Upper lobe of left lung (tissue), 6 donors: ENCODE measurements at regions not wholly inside any gene's neighbourhood (a gene's known extent, or its start where the extent isn't known, plus 50 kb on each side); places are given as distances from the start of the nearest gene placed in this dataset.
"Not testable (repeated sequence)": the region's sequence is repeated elsewhere in the genome, so short reads cannot be mapped to it uniquely, and the experiment has no call there.

Source experiments
- ATAC-seq, 2 donors: fragments of 200-7000 bp; cut with Tn5 transposase; one replicate each; pipeline ENCODE4 v1.9.1; 2022; ENCODE audit warnings: mild to moderate bottlenecking in 2 of 2, moderate library complexity in 2 of 2; ENCODE audit not compliant: low FRiP score in 2 of 2
- DNase-seq, 2 donors: peaks; one replicate each; pipeline ENCODE4 v3.0.0-alpha.2; 2019 to 2020
- H3K27ac ChIP-seq, 4 donors: fragments of 200-600 bp; sonication (generic); one replicate each; pipeline ENCODE4 v1.5.1; 2016 to 2019
- H3K27me3 ChIP-seq, 4 donors: fragments of 200-600 bp; sonication (generic); one replicate each; pipeline ENCODE4 v1.5.1; 2017 to 2019
- H3K36me3 ChIP-seq, 4 donors: fragments of 200-600 bp; sonication (generic); one replicate each; pipeline ENCODE4 v1.5.1; 2016 to 2019
- H3K4me1 ChIP-seq, 4 donors: fragments of 200-600 bp; sonication (generic); one replicate each; pipeline ENCODE4 v1.5.1; 2018 to 2019
- H3K4me3 ChIP-seq, 4 donors: fragments of 200-600 bp; sonication (generic); one replicate each; pipeline ENCODE4 v1.5.1; 2017 to 2019; ENCODE audit warnings: mild to moderate bottlenecking in 2 of 4, moderate library complexity in 1 of 4
- H3K9me3 ChIP-seq, 4 donors: fragments of 200-600 bp; sonication (generic); one replicate each; pipeline ENCODE4 v1.5.1; 2018 to 2019
- WGBS, 2 donors: methylation state at CpG; one replicate each; pipeline ENCODE4 v1.1.5; 2017 to 2018; 5-methylcytosine and 5-hydroxymethylcytosine counted together
- donor health status: DM: no; HTN: no; CAD: no; lungs with moderate emphysema.
- donor health status: DM: no; HTN: yes; CAD: no; lungs with severe emphysema.

DNA sequence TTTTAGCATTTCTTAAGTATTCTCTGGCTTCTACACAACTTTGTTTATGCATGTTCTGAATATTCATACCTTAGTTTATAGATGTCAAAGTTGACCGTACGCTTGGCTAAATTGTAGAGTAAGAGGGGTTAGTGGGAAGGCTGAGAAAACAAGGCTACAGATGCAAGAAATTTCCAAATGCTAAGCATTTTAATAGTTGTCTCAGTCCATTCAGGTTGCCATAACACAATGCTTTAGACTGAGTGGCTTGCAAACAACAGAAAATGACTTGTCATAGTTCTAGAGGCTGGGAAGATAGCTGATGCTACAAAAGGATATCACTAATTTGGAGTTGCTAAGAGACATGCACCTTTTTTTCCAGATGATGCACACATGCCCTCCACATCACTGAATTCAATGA lies 53.0 kb upstream of the C1QTNF3 start:
- not testable (repeated sequence) for H3K36me3 ChIP-seq, ATAC-seq, H3K4me1 ChIP-seq, H3K9me3 ChIP-seq, DNase-seq, H3K27me3 ChIP-seq, H3K27ac ChIP-seq, H3K4me3 ChIP-seq
- no CpG with 5 or more reads among the region's 2 CpGs for WGBS, 2 donors

DNA sequence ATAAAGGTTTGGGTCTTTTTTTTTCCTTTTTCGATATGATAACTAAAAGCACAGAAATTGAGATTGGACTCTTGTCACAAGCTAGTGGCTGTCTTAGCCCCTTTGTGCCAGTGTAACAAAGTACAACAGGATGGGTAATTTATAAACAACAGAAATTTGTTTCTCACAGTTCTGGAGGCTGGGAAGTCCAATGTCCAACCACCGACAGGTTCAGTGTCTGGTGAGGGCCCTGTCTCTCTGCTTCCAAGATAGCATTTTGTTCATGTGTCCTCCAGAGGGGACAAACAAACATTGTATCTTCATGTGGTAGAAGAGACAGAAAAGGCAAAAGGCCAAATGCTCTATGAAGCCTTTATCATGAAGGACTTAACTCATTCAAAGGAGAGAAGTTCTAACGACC lies 56.9 kb upstream of the C1QTNF3 start:
- not testable (repeated sequence) for H3K27ac ChIP-seq

DNA sequence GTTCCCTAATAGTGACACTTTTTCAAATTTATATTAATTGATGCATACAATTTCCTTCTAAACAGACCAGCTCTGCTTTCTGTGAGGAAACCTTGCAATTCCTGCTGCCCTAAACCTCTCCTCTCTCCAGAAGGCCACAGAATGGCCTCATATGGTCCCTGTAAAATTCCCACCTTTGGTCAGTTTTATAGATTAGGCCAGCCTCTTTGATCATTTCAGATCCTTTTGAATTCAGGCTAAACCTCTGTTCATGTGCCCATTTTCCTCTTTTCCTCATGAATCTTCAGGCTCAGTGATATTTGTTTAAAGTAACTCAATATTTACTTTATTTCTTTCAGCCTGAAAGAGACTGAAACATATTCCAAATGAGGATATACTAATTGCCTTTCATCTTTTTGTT lies 58.6 kb upstream of the C1QTNF3 start:
- H3K4me3 ChIP-seq, DNase-seq, H3K27ac ChIP-seq, H3K4me1 ChIP-seq, ATAC-seq, H3K9me3 ChIP-seq, H3K27me3 ChIP-seq, H3K36me3 ChIP-seq: not testable (repeated sequence)

More for the DNA sequence above, 56.9 kb upstream of the C1QTNF3 start:
- 94 to 96% methylated on average over 3 of the region's 3 CpGs for WGBS, 2 donors
- not testable (repeated sequence) for H3K4me1 ChIP-seq, ATAC-seq, H3K9me3 ChIP-seq, H3K4me3 ChIP-seq, DNase-seq, H3K36me3 ChIP-seq, H3K27me3 ChIP-seq

DNA sequence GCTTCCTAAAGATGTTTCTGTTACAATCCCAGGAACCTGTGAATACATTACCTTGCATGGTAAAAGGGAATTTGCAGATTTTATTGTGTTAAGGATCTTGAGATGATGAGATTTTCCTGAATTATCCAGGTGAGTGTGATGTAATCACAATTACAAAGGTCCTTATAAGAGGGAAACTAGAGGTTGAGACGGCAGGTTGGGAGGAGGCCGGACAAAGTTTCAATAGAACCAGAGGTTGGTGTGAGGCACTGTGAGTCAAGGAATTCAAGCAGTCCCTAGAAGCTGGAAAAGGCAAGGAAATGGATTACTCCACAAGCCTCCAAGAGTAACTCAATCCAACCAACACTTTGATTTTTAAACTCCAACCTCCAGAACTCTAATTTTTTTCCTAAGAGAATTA lies 65.9 kb upstream of the C1QTNF3 start:
- H3K27me3 ChIP-seq, DNase-seq, H3K9me3 ChIP-seq, H3K4me3 ChIP-seq, H3K27ac ChIP-seq, ATAC-seq, H3K4me1 ChIP-seq, H3K36me3 ChIP-seq: not testable (repeated sequence)
- 100% methylated on average over 1 to 2 of the region's 2 CpGs for WGBS, 2 donors

DNA sequence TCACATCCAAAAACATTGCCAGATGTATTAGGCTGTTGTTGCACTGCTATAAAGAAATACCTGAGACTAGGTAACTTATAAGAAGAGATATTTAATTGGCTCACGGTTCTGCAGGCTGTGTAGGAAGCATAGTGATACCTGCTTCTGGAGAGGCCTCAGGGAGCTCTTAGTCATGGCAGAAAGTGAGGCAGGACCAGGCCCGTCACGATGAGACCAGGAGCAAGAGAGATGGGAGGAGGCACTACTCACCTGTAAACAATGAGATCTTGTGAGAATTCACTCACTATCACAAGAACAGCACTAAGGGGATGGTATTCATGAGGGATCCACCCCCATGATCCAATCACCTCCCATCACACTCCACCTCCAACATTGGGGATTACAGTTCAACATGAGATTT lies 81.3 kb upstream of the C1QTNF3 start:
- DNase-seq, ATAC-seq, H3K9me3 ChIP-seq, H3K4me1 ChIP-seq, H3K27me3 ChIP-seq, H3K4me3 ChIP-seq, H3K36me3 ChIP-seq, H3K27ac ChIP-seq: not testable (repeated sequence)
- WGBS, 2 donors: 97% methylated on average over 3 of the region's 3 CpGs

DNA sequence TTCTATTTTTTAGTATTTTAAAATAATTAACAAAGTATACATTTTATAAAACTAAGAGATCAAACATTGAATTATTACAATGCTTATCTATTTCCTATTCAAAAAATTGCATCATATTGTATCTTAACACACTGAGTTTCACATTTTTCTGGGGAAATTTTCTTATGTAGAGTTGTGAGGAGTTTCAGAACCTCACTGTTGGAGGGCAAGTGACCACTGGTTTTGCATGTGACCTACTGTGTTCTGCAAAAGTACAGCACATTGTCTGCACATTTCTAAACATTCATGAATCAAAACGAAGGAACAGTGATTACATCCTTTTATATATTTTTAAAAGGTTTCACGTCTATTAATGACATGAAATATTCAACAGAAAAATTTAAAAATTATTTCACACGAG lies 82.3 kb upstream of the C1QTNF3 start:
- H3K27ac ChIP-seq, H3K36me3 ChIP-seq, H3K4me3 ChIP-seq, H3K27me3 ChIP-seq, ATAC-seq, DNase-seq, H3K9me3 ChIP-seq, H3K4me1 ChIP-seq: not testable (repeated sequence)
- 83 to 97% methylated on average over 3 of the region's 3 CpGs for WGBS, 2 donors

DNA sequence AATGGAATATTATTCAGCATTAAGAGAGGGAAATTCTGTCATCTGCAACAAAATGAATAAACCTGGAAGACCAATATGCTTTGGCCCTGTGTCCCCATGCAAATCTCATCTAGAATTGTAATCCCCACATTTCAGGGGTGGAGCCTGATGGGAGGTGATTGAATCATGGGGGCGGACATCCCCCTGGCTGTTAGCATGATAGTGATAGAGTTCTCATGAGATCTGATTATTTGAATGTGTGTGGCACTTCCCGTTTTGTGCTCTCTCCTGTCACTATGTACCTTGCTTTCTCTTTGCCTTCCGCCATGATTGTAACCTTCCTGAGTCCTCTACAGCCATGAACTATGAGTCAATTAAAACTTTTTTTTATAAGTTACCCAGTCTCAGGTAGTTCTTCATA lies 83.7 kb upstream of the C1QTNF3 start:
- not testable (repeated sequence) for H3K4me3 ChIP-seq, H3K36me3 ChIP-seq, DNase-seq, H3K27me3 ChIP-seq, H3K9me3 ChIP-seq, H3K4me1 ChIP-seq, ATAC-seq, H3K27ac ChIP-seq
- WGBS, 2 donors: 92 to 95% methylated on average over 3 of the region's 3 CpGs

DNA sequence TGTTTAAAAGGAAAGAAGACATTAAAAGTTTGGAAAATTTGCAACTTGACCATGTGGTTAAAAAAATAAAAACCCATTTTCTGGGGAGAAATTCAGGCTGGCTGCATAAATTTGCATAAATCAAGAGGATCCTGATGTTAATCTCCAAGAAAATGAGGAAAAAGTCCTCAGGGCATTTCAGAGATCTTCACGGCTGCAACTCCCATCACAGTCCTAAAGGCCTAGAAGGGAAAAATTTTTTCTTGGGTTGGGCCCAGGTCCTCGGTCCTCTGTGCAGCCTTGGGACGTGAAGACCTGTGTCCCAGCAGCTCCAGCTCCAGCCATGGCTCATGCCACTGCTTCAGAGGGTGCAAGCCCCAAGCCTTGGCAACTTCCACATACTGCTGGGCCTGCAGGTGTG lies 84.8 kb upstream of the C1QTNF3 start:
- not testable (repeated sequence) for DNase-seq, ATAC-seq, H3K4me3 ChIP-seq, H3K4me1 ChIP-seq, H3K27me3 ChIP-seq, H3K36me3 ChIP-seq, H3K27ac ChIP-seq, H3K9me3 ChIP-seq
- 97 to 100% methylated on average over 1 to 3 of the region's 3 CpGs for WGBS, 2 donors

DNA sequence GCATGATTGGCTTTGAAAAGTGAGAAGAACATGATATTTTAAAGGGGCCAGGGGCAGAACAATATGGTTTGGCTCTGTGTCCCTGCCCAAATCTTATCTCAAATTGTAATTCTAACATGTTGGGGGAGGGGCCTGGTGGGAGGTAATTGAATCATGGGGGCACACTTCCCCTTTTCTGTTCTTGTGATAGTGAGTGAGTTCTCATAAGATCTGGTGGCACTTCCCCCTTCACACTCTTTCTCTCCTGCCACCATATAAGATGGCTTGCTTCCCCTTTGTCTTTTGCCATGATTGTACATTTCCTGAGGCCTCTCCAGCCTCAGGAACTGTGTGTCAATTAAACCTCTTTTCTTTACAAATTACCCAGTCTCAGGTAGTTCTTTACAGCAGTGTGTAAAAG lies 85.9 kb upstream of the C1QTNF3 start:
- not testable (repeated sequence) for H3K27ac ChIP-seq, ATAC-seq, H3K4me1 ChIP-seq, H3K4me3 ChIP-seq, DNase-seq, H3K9me3 ChIP-seq, H3K36me3 ChIP-seq, H3K27me3 ChIP-seq

DNA sequence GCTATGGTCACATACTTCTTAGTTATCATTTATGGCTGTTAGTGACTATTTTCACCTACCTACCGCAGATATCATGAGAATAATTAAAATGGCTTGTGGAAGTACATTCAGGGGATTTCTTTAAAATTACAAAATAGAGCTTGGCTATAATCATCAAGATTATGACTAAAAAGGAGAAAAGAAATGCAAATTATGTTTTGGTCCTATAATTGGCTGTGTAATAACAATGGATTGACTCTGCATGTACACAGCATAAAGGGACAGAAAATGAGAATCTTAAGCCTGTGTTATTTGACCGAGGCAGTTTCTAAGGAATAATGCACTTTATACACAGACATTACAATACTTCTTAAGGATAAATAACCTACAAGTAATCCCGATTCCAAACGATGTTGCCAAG lies 112.0 kb upstream of the C1QTNF3 start:
- not testable (repeated sequence) for H3K36me3 ChIP-seq, H3K27ac ChIP-seq, H3K4me1 ChIP-seq, H3K27me3 ChIP-seq, ATAC-seq, H3K9me3 ChIP-seq, H3K4me3 ChIP-seq, DNase-seq
- WGBS, 2 donors: 82 to 83% methylated on average over 3 to 4 of the region's 4 CpGs

DNA sequence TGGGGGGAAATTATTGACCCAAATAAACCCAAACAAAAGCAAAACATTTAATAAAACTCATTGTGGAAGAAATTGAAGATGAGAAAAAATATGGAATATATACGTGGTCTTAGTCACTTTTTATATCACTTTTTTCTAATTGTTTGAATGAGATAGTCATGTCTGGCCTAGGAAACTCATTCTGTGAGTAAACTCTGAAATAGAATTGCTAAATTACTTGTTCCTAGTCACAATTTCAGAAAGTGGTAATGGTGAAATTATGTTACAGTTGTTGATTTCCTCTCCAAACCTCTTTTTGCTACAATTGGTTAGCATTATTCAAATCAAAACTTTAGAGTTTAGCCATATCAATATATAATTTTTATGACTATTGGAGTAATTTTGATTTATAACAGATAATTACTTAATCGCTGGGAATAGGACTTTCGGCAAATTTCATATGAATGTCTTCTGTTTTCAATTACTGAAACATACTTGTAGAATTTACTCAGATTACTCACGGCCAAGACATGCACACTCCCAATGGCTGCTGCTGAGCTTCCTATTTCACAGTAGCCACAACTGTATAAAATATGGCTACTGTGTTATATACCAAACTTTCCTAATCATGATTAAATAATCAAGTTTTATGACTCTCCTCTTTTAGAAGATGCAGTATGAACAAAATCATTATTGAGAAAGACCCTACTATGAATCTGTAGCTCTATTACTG lies 113.8 kb upstream of the C1QTNF3 start:
- H3K27me3 ChIP-seq, H3K27ac ChIP-seq, H3K4me1 ChIP-seq, H3K9me3 ChIP-seq, DNase-seq, H3K4me3 ChIP-seq, H3K36me3 ChIP-seq: not testable (repeated sequence)
- peak in 1 of 2 donors; percentile 36 for ATAC-seq
- 87 to 97% methylated on average over 4 of the region's 4 CpGs for WGBS, 2 donors

DNA sequence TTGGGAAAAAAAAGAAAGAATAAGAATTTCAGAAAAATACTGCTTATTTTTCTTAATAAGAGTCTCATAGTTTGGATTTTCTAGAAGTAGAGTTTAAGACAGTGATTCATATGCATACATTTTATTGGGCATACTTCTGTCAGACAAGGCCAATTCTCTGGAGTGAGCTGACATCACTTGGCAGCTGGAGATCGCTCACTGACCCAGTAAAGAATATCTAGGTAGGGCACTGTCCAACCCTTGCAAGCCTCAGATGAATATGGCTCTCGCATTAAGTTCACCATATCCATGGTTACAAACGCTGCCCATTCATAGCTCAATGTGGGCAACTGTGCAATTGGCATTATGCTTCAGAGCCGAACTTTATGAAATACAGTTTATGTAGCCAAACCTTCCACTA lies 117.9 kb upstream of the C1QTNF3 start:
- DNase-seq, H3K27me3 ChIP-seq, H3K36me3 ChIP-seq, H3K27ac ChIP-seq, H3K4me1 ChIP-seq, H3K9me3 ChIP-seq, H3K4me3 ChIP-seq, ATAC-seq: not testable (repeated sequence)
- 87 to 95% methylated on average over 4 of the region's 4 CpGs for WGBS, 2 donors

DNA sequence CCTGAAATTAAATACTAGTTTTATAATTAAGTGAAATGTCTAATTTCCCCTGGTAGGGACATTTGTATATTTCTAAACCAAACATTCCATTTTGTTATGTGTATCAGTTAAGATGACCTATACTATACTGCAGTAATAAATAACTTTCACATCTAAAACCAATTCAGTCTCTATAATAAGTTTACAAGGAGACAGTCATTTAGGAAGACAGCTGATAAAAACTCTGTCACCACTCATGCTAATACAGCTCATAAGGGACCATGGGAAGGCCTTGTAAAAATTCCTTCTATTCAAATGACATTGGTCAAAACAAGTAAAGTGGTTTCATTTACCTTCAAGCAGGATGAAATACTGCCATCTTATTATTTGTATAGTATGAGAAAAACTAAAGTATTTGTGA lies 128.4 kb upstream of the C1QTNF3 start:
- DNase-seq, H3K27me3 ChIP-seq, H3K4me3 ChIP-seq, ATAC-seq, H3K9me3 ChIP-seq, H3K4me1 ChIP-seq, H3K27ac ChIP-seq: not testable (repeated sequence)
- H3K36me3 ChIP-seq: peaks cover 0 to 14% (median 4%) of the 10 kb centered on the region in 4 donors
